ENCODE measurements at regions not wholly inside any gene's neighbourhood (a gene's known extent, or its start where the extent isn't known, plus 50 kb on each side); places are given as distances from the start of the nearest gene placed in this dataset.

- ChIA-PET CTCF (no interaction called here), POLR2A (no interaction called here)
- WGBS (ENCODE audit: missing lambda C conversion rate) = 91% methylated on average over 3 of the region's 3 CpGs
- Histone ChIP-seq H3K4me3 (no peak overlapping the region), H3K27ac (no peak overlapping the region), H3K9me3 (no peaks in the 10 kb centered on the region), H3K4me1 (peaks cover 8% of the 10 kb centered on the region; the same call in 1 of the 3 replicates), H3K4me2 (no peak overlapping the region)
- FAIRE-seq (no peak), ATAC-seq (no peak), DNase-seq (ENCODE audit: low read depth in 1 of 2, low spot score in 1 of 2) (no peak)
- TF ChIP-seq RARB (CRISPR knock-in tag; IDR thresholded peaks at IDR 0.05) (no peak), REST (IDR thresholded peaks at IDR 0.05) (no peak)
Observed at GRCh38 chr7:25954395-25954794, 197.6 kb upstream of the NFE2L3 start.

- H3K4me1 ChIP-seq = no peaks in the 10 kb centered on the region
- FAIRE-seq = no peak
- ChIA-PET CTCF (interaction anchor here (0.8 to 1.1 kb wide), 3 partner anchors 10 to 20 kb away, joined by 3 read pairs; no protein-coding TSS in a partner anchor), POLR2A (no interaction called here)
- no peak overlapping the region for H3K27ac ChIP-seq
- WGBS (ENCODE audit: missing lambda C conversion rate) = 1% methylated on average over 5 of the region's 5 CpGs
- H3K4me2 ChIP-seq = no peak overlapping the region
- H3K4me3 ChIP-seq = no peak overlapping the region
- ATAC-seq = no peak
- H3K9me3 ChIP-seq = no peaks in the 10 kb centered on the region
- TF ChIP-seq ZC3H11A (IDR thresholded peaks at IDR 0.05) = no peak
- DNase-seq (ENCODE audit: low read depth in 1 of 2, low spot score in 1 of 2) = no peak
Observed at GRCh38 chr7:25959168-25959734, 192.7 kb upstream of the NFE2L3 start.

- POLR2A ChIA-PET = no interaction called here
- Histone ChIP-seq H3K9me3 (no peaks in the 10 kb centered on the region), H3K4me3 (no peak overlapping the region), H3K4me2 (no peak overlapping the region), H3K4me1 (no peaks in the 10 kb centered on the region), H3K27ac (no peak overlapping the region)
- TF ChIP-seq RFX5 (IDR thresholded peaks at IDR 0.05) (no peak), CBX2 (IDR thresholded peaks at IDR 0.05; ENCODE audit: borderline replicate concordance, low read depth) (no peak), ELK1 (IDR thresholded peaks at IDR 0.05; ENCODE audit: low read depth, low read length) (no peak), RARB (CRISPR knock-in tag; IDR thresholded peaks at IDR 0.05) (no peak), ZFP36 (IDR thresholded peaks at IDR 0.05; ENCODE audit: borderline replicate concordance, partially characterized antibody) (no peak), JUNB (IDR thresholded peaks at IDR 0.05) (no peak), FOSB (CRISPR knock-in tag; IDR thresholded peaks at IDR 0.05) (no peak), TP53 (CRISPR knock-in tag; IDR thresholded peaks at IDR 0.05) (no peak), HOXB13 (CRISPR knock-in tag; IDR thresholded peaks at IDR 0.05; ENCODE audit: low read depth) (no peak), PHF8 (IDR thresholded peaks at IDR 0.05; ENCODE audit: borderline replicate concordance, low read depth) (no peak), ZSCAN20 (CRISPR knock-in tag; IDR thresholded peaks at IDR 0.05) (no peak), HDAC2 (IDR thresholded peaks at IDR 0.05) (no peak), TFCP2L1 (CRISPR knock-in tag; IDR thresholded peaks at IDR 0.05) (no peak), EP300 (IDR thresholded peaks at IDR 0.05) (no peak), JUN (IDR thresholded peaks at IDR 0.05) (no peak), MYC (IDR thresholded peaks at IDR 0.05; ENCODE audit: borderline replicate concordance, low read length) (no peak), FOXS1 (CRISPR knock-in tag; IDR thresholded peaks at IDR 0.05) (no peak)
- ATAC-seq (no peak), FAIRE-seq (no peak), DNase-seq (ENCODE audit: low read depth in 1 of 2, low spot score in 1 of 2) (no peak)
- CTCF ChIA-PET = no interaction called here
- 89% methylated on average over 3 of the region's 3 CpGs for WGBS (ENCODE audit: missing lambda C conversion rate)
Observed at GRCh38 chr7:25963733-25964132, 188.3 kb upstream of the NFE2L3 start.

All from A549 (cell line).